Stomach (tissue), 8 donors: ENCODE measurements at regions not wholly inside any gene's neighbourhood (a gene's known extent, or its start where the extent isn't known, plus 50 kb on each side); places are given as distances from the start of the nearest gene placed in this dataset.

Source experiments
- DNase-seq, 2 donors: peaks; one replicate each; pipeline versions ENCODE4 v3.0.0 to v3.0.0-alpha.2; 2013 to 2019
- H3K27ac ChIP-seq, 5 donors: fragments of 200-600 bp in 4 of 5; sonication (generic) in 4 of 5; one replicate each; pipeline ENCODE4 v1.5.1; 2013 to 2019; ENCODE audit warnings: mild to moderate bottlenecking in 1 of 5, moderate library complexity in 1 of 5
- H3K27me3 ChIP-seq, 3 donors: fragments of 200-600 bp; sonication (generic); one replicate each; pipeline ENCODE4 v1.5.1; 2017 to 2019; ENCODE audit warnings: mixed run types in 1 of 3
- H3K36me3 ChIP-seq, 4 donors: fragments of 200-600 bp; sonication (generic); 1 replicate in 3 of 4; 2 replicates in 1 of 4; pipeline ENCODE4 v1.5.1; 2016 to 2019
- H3K4me1 ChIP-seq, 4 donors: fragments of 200-600 bp; sonication (generic); one replicate each; pipeline ENCODE4 v1.5.1; 2016 to 2019
- H3K4me3 ChIP-seq, 4 donors: fragments of 200-600 bp; sonication (generic) in 3 of 4; one replicate each; pipeline ENCODE4 v1.5.1; 2016 to 2019; ENCODE audit warnings: mild to moderate bottlenecking in 1 of 4
- H3K9me3 ChIP-seq, 4 donors: fragments of 200-600 bp; sonication (generic); one replicate each; pipeline ENCODE4 v1.5.1; 2016 to 2019
- EP300 ChIP-seq: sonication (generic); formaldehyde crosslinking; IDR thresholded peaks from one replicate; pipeline ENCODE4 v1.6.1; 2017; ENCODE audit warnings: antibody characterized with exemption
- POLR2A ChIP-seq, 4 donors: fragments of 450-650 bp; IDR thresholded peaks; one replicate each; pipeline ENCODE4 v1.6.1; 2016; ENCODE audit warnings: antibody characterized with exemption in 4 of 4, control low read depth in 2 of 4, mild to moderate bottlenecking in 1 of 4, moderate library complexity in 1 of 4
- POLR2AphosphoS5 ChIP-seq, 3 donors: sonication (generic); formaldehyde crosslinking; IDR thresholded peaks; one replicate each; pipeline ENCODE4 v1.6.1; 2016; ENCODE audit warnings: antibody characterized with exemption in 3 of 3
- WGBS, 5 donors: extraction: QIAGEN DNeasy Blood & Tissue Kit in 3 of 5; methylation state at CpG; one replicate each; pipeline versions ENCODE4 v1.1.5 to v1.1.7; 2013 to 2018; 5-methylcytosine and 5-hydroxymethylcytosine counted together
- intact Hi-C: fragments of 100-400 bp; cut with DNase I; formaldehyde crosslinking; loops from one replicate; pipeline ENCODE4 v1.15.1; 2023; ENCODE audit warnings: low total_unique reads
- TF ChIP-seq, protein P1 (sequence below), 7 experiments: fragments of 450-650 bp in 4 of 7; fragments of 200-600 bp in 3 of 7; sonication (generic) in 3 of 7; IDR thresholded peaks; one replicate each; pipeline ENCODE4 v1.5.1; 2016 to 2019; ENCODE audit warnings: antibody characterized with exemption in 7 of 7, control low read depth in 2 of 7, mild to moderate bottlenecking in 1 of 7
- donor health status: healthy with polysubstance abuse.
- donor health status: Bipolar disorder and iron deficiency.
- donor health status: healthy.

DNA sequence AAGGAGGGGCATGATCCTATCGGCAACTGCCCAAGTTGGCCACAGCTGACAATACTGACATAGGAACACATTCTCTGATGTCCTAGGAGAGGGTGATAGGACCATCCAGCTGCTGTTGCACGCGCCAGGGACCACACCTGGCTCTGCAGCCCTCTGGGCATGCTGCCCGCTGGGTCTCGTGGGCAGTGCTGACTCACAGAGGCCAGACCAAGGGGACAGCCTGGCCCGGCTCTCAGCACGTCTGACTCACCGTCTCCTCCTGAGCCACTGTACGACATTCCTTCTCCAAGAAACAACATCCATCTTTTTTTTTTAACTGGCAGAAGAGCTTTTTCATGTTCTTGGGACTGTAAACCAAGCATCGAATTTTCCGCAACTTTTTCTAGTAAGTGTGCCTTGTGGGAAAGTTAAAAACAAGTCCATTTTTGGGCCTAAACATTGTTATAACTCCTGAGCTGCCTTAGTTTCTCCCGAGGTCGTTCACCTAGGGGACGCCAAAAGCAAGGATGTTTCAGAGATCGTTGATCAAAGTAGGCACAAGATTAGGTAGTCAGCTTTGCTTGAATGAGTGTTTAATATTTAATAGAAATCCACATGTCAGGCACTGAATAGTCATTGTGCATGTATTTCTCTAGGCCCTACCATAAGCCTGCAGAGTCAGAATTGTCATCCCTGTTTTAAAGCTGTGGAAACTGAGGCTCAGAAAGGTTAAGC is 100.3 kb downstream of the TTC32 start:
- Histone ChIP-seq H3K27ac (peak overlapping the region in 2 of 5 donors; percentile 26 to 37), H3K27me3 (no peaks in the 10 kb centered on the region), H3K9me3 (no peaks in the 10 kb centered on the region), H3K4me1 (peaks cover 0 to 19% (median 16%) of the 10 kb centered on the region in 4 donors), H3K4me3 (no peak overlapping the region), H3K36me3 (no peaks in the 10 kb centered on the region)
- intact Hi-C loops: no loop called here
- TF ChIP-seq, protein P1, sequence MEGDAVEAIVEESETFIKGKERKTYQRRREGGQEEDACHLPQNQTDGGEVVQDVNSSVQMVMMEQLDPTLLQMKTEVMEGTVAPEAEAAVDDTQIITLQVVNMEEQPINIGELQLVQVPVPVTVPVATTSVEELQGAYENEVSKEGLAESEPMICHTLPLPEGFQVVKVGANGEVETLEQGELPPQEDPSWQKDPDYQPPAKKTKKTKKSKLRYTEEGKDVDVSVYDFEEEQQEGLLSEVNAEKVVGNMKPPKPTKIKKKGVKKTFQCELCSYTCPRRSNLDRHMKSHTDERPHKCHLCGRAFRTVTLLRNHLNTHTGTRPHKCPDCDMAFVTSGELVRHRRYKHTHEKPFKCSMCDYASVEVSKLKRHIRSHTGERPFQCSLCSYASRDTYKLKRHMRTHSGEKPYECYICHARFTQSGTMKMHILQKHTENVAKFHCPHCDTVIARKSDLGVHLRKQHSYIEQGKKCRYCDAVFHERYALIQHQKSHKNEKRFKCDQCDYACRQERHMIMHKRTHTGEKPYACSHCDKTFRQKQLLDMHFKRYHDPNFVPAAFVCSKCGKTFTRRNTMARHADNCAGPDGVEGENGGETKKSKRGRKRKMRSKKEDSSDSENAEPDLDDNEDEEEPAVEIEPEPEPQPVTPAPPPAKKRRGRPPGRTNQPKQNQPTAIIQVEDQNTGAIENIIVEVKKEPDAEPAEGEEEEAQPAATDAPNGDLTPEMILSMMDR (IDR thresholded peaks at IDR 0.05): no peak
- TF ChIP-seq EP300: no peak
- peak; percentile 47 to 84 (median 77) for TF ChIP-seq POLR2AphosphoS5 (IDR thresholded peaks at IDR 0.05)
- no peak for TF ChIP-seq POLR2A (IDR thresholded peaks at IDR 0.05)
- 45 to 69% (median 54%) methylated on average over 15 of the region's 15 CpGs for WGBS, 5 donors
- DNase-seq: peak; percentile 49 to 82

- intact Hi-C loops: no loop called here
- Histone ChIP-seq H3K27me3 (no peaks in the 10 kb centered on the region), H3K36me3 (no peaks in the 10 kb centered on the region), H3K27ac (peak overlapping the region in 2 of 5 donors; percentile 26 to 37), H3K4me1 (peaks cover 0 to 19% (median 16%) of the 10 kb centered on the region in 4 donors), H3K4me3 (no peak overlapping the region), H3K9me3 (no peaks in the 10 kb centered on the region)
- TF ChIP-seq, protein P1 (IDR thresholded peaks at IDR 0.05): no peak
- TF ChIP-seq EP300 (no peak), POLR2A (IDR thresholded peaks at IDR 0.05) (no peak), POLR2AphosphoS5 (IDR thresholded peaks at IDR 0.05) (no peak)
- DNase-seq: no peak
- 90 to 97% (median 92%) methylated on average over 5 of the region's 5 CpGs for WGBS, 5 donors
Measured at GRCh38 chr2:19800796-19801195, 101.0 kb downstream of the TTC32 start.

DNA sequence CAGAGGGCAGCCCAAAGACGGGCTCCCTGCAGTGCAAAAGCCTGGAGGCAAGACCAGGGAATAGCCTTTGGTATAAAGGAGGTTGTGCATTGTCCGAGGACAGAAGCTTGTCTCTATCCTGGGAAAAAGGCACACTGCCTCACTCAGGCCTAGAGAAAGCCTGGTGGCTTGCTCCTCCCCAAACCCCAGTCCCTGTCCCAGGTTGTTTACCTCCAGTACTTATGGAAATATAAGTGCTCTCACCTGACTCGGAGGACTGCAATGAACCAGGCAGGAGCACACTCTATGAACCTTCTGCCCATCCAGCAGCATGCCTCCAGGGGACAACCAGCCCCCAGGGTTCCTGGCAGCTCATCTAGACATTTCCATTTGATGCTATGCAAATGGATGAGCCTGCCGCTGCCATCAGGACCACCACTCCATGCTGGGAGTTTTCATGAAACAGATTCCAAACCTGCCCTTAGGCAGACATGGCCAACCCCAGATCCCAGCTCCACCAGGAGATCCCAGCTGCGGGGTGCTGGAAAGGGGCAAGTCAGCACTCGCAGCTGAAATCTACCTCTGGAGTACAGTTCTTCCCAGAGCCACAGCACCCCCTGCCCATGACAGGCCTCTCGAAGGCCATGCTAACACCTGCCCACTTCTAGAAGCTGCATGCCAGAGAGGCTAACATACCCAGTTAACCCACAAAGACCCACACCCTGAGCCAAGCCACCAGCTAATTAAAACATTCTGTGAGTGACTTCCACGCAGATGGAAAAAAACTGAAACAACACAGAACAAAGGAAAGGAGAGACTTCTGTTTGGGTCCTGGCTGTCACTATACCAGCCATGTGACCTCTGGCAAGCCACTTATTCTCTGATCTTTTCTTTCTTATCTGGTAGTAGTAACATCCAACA is 101.7 kb downstream of the TTC32 start:
- DNase-seq: no peak
- H3K27ac ChIP-seq: peak overlapping the region in 2 of 5 donors; percentile 26 to 37
- peaks cover 0 to 19% (median 16%) of the 10 kb centered on the region in 4 donors for H3K4me1 ChIP-seq
- intact Hi-C loops: no loop called here
- no peak for TF ChIP-seq EP300
- no peak for TF ChIP-seq POLR2A (IDR thresholded peaks at IDR 0.05)
- no peak for TF ChIP-seq POLR2AphosphoS5 (IDR thresholded peaks at IDR 0.05)
- TF ChIP-seq, protein P1 (IDR thresholded peaks at IDR 0.05): no peak
- no peak overlapping the region for H3K4me3 ChIP-seq
- no peaks in the 10 kb centered on the region for H3K27me3 ChIP-seq
- 65 to 85% (median 77%) methylated on average over 5 to 8 of the region's 8 CpGs for WGBS, 5 donors
- no peaks in the 10 kb centered on the region for H3K9me3 ChIP-seq
- H3K36me3 ChIP-seq: no peaks in the 10 kb centered on the region

- Histone ChIP-seq H3K9me3 (no peaks in the 10 kb centered on the region), H3K27ac (no peak overlapping the region), H3K4me3 (no peak overlapping the region), H3K27me3 (no peaks in the 10 kb centered on the region), H3K4me1 (peaks cover 0 to 18% (median 16%) of the 10 kb centered on the region in 4 donors), H3K36me3 (no peaks in the 10 kb centered on the region)
- WGBS, 5 donors: 62 to 76% (median 71%) methylated on average over 4 of the region's 4 CpGs
- DNase-seq: no peak
- intact Hi-C loops: no loop called here
- TF ChIP-seq, protein P1 (IDR thresholded peaks at IDR 0.05): no peak
- TF ChIP-seq POLR2AphosphoS5 (IDR thresholded peaks at IDR 0.05): no peak
- no peak for TF ChIP-seq POLR2A (IDR thresholded peaks at IDR 0.05)
- no peak for TF ChIP-seq EP300
Measured at GRCh38 chr2:19797871-19798270, 103.9 kb downstream of the TTC32 start.
